ENCODE measurements at regions not wholly inside any gene's neighbourhood (a gene's known extent, or its start where the extent isn't known, plus 50 kb on each side); places are given as distances from the start of the nearest gene placed in this dataset.

DNA sequence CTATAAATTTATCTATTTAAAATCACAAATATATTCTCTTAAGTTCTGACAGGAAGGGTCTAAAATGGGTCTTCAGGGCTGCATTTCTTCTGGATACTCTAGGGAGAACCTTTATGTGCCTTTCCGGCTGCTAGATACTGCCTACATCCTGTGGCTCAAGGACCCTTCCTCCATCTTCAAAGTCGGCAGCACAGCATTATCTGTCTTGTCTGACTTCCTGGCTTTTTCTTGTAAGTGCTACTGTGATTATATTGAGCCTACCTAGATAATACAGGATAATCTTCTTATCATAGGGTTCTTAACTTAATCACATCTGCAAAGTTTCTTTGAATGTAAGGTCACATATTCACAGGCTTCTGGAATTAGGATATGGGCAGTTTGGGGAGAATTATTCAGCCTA, 943.8 kb upstream of the TYRP1 start:
- ChIA-PET POLR2A (no interaction called here), CTCF (no interaction called here)
- no peak for TF ChIP-seq TCF7L2 (IDR thresholded peaks at IDR 0.05; ENCODE audit: low read depth, low read length)
- BruUV-seq (replicated peaks): no TSS peak
- H3K4me1 ChIP-seq (ENCODE audit: control insufficient read depth, insufficient read depth, low read length): no peaks in the 10 kb centered on the region
- no peak for ATAC-seq
- H3K27me3 ChIP-seq (ENCODE audit: control insufficient read depth, insufficient read depth, low read length): no peaks in the 10 kb centered on the region
- H3K9me3 ChIP-seq (ENCODE audit: control insufficient read depth, insufficient read depth, low read depth, low read length): no peaks in the 10 kb centered on the region
- no peak overlapping the region for H3K27ac ChIP-seq (ENCODE audit: low read length)
- in situ Hi-C loops (cut with HindIII; ENCODE audit: low pct_unique_long_range_greater_than_20kb, low sequenced_read_pairs) (no loop called here), intact Hi-C loops (cut with micrococcal nuclease; ENCODE audit: unreplicated experiment) (no loop called here)
- H3K4me3 ChIP-seq (ENCODE audit: low read depth in 2 of 2, low read length in 2 of 2): no peak overlapping the region
- H3K36me3 ChIP-seq (ENCODE audit: control insufficient read depth, insufficient read depth, low read length): no peaks in the 10 kb centered on the region
- no peak for DNase-seq (ENCODE audit: low read depth, low spot score)

DNA sequence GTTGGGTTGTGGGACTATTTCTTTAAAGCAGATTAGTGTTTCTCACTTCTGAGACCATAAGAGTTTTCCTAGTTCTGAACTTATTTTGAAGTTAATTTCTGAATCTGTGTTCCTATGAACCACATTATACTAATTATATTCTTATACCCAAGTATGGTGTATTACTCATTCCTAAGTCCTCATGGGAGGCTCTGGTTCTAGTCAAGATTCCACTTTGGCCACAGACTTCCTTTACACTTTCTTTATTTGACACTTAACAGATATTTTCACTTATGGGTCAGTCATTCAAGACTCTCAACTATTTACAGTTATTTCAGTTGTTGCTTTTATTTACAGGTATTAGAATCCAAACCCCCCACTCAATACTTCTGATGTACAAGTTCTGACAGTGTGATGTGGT, 937.2 kb upstream of the TYRP1 start:
- Histone ChIP-seq H3K9me3 (ENCODE audit: control insufficient read depth, insufficient read depth, low read depth, low read length) (no peaks in the 10 kb centered on the region), H3K4me3 (ENCODE audit: low read depth in 2 of 2, low read length in 2 of 2) (no peak overlapping the region), H3K27ac (ENCODE audit: low read length) (no peak overlapping the region), H3K27me3 (ENCODE audit: control insufficient read depth, insufficient read depth, low read length) (no peaks in the 10 kb centered on the region), H3K4me1 (ENCODE audit: control insufficient read depth, insufficient read depth, low read length) (no peaks in the 10 kb centered on the region), H3K36me3 (ENCODE audit: control insufficient read depth, insufficient read depth, low read length) (no peaks in the 10 kb centered on the region)
- in situ Hi-C loops (cut with HindIII; ENCODE audit: low pct_unique_long_range_greater_than_20kb, low sequenced_read_pairs): no loop called here
- ChIA-PET CTCF (no interaction called here), POLR2A (no interaction called here)
- TF ChIP-seq, protein P1, sequence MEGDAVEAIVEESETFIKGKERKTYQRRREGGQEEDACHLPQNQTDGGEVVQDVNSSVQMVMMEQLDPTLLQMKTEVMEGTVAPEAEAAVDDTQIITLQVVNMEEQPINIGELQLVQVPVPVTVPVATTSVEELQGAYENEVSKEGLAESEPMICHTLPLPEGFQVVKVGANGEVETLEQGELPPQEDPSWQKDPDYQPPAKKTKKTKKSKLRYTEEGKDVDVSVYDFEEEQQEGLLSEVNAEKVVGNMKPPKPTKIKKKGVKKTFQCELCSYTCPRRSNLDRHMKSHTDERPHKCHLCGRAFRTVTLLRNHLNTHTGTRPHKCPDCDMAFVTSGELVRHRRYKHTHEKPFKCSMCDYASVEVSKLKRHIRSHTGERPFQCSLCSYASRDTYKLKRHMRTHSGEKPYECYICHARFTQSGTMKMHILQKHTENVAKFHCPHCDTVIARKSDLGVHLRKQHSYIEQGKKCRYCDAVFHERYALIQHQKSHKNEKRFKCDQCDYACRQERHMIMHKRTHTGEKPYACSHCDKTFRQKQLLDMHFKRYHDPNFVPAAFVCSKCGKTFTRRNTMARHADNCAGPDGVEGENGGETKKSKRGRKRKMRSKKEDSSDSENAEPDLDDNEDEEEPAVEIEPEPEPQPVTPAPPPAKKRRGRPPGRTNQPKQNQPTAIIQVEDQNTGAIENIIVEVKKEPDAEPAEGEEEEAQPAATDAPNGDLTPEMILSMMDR (IDR thresholded peaks at IDR 0.05): no peak
- TF ChIP-seq TCF7L2 (IDR thresholded peaks at IDR 0.05; ENCODE audit: low read depth, low read length): no peak
- TF ChIP-seq, protein P2, sequence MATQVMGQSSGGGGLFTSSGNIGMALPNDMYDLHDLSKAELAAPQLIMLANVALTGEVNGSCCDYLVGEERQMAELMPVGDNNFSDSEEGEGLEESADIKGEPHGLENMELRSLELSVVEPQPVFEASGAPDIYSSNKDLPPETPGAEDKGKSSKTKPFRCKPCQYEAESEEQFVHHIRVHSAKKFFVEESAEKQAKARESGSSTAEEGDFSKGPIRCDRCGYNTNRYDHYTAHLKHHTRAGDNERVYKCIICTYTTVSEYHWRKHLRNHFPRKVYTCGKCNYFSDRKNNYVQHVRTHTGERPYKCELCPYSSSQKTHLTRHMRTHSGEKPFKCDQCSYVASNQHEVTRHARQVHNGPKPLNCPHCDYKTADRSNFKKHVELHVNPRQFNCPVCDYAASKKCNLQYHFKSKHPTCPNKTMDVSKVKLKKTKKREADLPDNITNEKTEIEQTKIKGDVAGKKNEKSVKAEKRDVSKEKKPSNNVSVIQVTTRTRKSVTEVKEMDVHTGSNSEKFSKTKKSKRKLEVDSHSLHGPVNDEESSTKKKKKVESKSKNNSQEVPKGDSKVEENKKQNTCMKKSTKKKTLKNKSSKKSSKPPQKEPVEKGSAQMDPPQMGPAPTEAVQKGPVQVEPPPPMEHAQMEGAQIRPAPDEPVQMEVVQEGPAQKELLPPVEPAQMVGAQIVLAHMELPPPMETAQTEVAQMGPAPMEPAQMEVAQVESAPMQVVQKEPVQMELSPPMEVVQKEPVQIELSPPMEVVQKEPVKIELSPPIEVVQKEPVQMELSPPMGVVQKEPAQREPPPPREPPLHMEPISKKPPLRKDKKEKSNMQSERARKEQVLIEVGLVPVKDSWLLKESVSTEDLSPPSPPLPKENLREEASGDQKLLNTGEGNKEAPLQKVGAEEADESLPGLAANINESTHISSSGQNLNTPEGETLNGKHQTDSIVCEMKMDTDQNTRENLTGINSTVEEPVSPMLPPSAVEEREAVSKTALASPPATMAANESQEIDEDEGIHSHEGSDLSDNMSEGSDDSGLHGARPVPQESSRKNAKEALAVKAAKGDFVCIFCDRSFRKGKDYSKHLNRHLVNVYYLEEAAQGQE (IDR thresholded peaks at IDR 0.05; ENCODE audit: insufficient read depth in 1 of 2, low read depth in 2 of 2, low read length in 1 of 2): no peak
- TF ChIP-seq SIN3A (IDR thresholded peaks at IDR 0.05; ENCODE audit: borderline replicate concordance, insufficient read depth, low read depth, low read length): no peak
- no peak for TF ChIP-seq POLR2AphosphoS5 (IDR thresholded peaks at IDR 0.05; ENCODE audit: low read depth, low read length)
- ATAC-seq (no peak), DNase-seq (ENCODE audit: low read depth, low spot score) (no peak)
- intact Hi-C loops (cut with micrococcal nuclease; ENCODE audit: unreplicated experiment): no loop called here
- no TSS peak for BruUV-seq (replicated peaks)

DNA sequence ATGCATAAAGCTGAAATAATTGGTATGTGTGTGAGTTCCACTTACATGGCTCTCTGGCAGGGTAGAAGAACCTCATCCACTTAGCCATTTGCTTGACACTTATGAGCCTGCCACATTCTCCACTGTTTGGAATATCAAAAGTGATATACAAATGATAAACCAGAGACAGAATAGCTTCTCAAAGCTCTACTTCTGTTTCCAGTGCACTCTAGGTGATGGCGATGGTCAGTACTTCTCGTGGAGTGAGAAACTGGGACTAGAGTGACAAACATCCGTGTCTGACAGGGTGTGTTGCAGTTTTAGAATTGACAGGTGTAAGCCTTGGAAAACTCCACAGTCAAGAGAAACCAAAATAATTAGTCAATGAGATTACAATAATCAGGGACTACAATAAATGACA, 935.8 kb upstream of the TYRP1 start:
- DNase-seq (ENCODE audit: low read depth, low spot score): no peak
- H3K9me3 ChIP-seq (ENCODE audit: control insufficient read depth, insufficient read depth, low read depth, low read length): no peaks in the 10 kb centered on the region
- H3K36me3 ChIP-seq (ENCODE audit: control insufficient read depth, insufficient read depth, low read length): no peaks in the 10 kb centered on the region
- ATAC-seq: no peak
- no TSS peak for BruUV-seq (replicated peaks)
- intact Hi-C loops (cut with micrococcal nuclease; ENCODE audit: unreplicated experiment): no loop called here
- POLR2A ChIA-PET: no interaction called here
- H3K27ac ChIP-seq (ENCODE audit: low read length): no peak overlapping the region
- H3K4me3 ChIP-seq (ENCODE audit: low read depth in 2 of 2, low read length in 2 of 2): no peak overlapping the region
- no peaks in the 10 kb centered on the region for H3K4me1 ChIP-seq (ENCODE audit: control insufficient read depth, insufficient read depth, low read length)
- in situ Hi-C loops (cut with HindIII; ENCODE audit: low pct_unique_long_range_greater_than_20kb, low sequenced_read_pairs): no loop called here
- TF ChIP-seq POLR2AphosphoS5 (IDR thresholded peaks at IDR 0.05; ENCODE audit: low read depth, low read length): no peak
- TF ChIP-seq, protein P2 (IDR thresholded peaks at IDR 0.05; ENCODE audit: insufficient read depth in 1 of 2, low read depth in 2 of 2, low read length in 1 of 2): no peak
- TF ChIP-seq, protein P1 (IDR thresholded peaks at IDR 0.05): no peak
- TF ChIP-seq TCF7L2 (IDR thresholded peaks at IDR 0.05; ENCODE audit: low read depth, low read length): no peak
- no peak for TF ChIP-seq SIN3A (IDR thresholded peaks at IDR 0.05; ENCODE audit: borderline replicate concordance, insufficient read depth, low read depth, low read length)
- H3K27me3 ChIP-seq (ENCODE audit: control insufficient read depth, insufficient read depth, low read length): no peaks in the 10 kb centered on the region
- CTCF ChIA-PET: no interaction called here

All from Panc1 (cell line).